GM10266 (cell line): ENCODE measurements at regions not wholly inside any gene's neighbourhood (a gene's known extent, or its start where the extent isn't known, plus 50 kb on each side); places are given as distances from the start of the nearest gene placed in this dataset.

ENCODE experiments used
- DNase-seq: peaks from one replicate; pipeline ENCODE4 v3.0.0; 2012; ENCODE audit errors: extremely low spot score
- TF ChIP-seq, protein P1 (sequence below): IDR thresholded peaks from 2 replicates; pipeline ENCODE4 v1.5.1; 2012; ENCODE audit warnings: mild to moderate bottlenecking, low read depth; ENCODE audit not compliant: control insufficient read depth, insufficient read depth; ENCODE audit errors: missing control alignments

DNA sequence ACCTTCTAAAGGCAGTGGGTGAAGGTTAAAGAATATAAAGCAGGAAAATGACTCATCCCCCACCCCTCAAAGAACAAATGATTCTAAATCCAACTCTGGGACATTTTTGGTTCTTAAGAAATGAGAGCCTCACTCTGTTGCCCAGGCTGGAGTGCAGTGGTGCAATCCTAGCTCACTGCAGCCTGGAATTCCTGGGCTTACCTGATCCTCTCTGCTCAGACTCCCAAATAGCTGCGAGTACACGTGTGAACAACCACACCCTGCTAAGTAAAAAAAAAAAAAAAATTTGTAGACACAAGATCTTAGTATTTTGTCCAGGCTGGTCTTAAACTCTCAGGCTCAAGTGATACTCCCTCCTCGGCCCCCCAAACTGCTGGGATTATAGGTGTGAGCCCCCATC, 298.8 kb upstream of the MAF start:
- TF ChIP-seq, protein P1, sequence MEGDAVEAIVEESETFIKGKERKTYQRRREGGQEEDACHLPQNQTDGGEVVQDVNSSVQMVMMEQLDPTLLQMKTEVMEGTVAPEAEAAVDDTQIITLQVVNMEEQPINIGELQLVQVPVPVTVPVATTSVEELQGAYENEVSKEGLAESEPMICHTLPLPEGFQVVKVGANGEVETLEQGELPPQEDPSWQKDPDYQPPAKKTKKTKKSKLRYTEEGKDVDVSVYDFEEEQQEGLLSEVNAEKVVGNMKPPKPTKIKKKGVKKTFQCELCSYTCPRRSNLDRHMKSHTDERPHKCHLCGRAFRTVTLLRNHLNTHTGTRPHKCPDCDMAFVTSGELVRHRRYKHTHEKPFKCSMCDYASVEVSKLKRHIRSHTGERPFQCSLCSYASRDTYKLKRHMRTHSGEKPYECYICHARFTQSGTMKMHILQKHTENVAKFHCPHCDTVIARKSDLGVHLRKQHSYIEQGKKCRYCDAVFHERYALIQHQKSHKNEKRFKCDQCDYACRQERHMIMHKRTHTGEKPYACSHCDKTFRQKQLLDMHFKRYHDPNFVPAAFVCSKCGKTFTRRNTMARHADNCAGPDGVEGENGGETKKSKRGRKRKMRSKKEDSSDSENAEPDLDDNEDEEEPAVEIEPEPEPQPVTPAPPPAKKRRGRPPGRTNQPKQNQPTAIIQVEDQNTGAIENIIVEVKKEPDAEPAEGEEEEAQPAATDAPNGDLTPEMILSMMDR: no peak
- no peak for DNase-seq

DNA sequence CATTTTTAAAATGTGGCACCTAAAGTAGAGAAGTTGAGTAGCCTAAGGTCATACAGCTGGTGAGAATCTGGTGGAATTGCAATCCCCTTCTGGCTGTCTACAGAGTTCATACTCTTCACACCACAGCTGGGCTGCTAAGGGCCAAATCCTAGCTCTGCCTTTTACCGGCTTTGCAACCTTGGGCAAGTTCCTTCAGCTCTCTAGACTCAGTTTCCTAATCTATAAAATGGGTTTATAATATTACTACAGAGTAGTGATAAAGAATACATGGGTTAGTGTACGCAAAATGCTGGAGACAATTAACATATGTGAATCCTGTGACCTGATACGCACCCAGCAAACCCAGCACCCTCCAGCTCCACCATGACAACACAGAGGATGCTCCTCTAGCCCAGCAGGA, 298.2 kb upstream of the MAF start:
- TF ChIP-seq, protein P1: no peak
- DNase-seq: no peak

DNA sequence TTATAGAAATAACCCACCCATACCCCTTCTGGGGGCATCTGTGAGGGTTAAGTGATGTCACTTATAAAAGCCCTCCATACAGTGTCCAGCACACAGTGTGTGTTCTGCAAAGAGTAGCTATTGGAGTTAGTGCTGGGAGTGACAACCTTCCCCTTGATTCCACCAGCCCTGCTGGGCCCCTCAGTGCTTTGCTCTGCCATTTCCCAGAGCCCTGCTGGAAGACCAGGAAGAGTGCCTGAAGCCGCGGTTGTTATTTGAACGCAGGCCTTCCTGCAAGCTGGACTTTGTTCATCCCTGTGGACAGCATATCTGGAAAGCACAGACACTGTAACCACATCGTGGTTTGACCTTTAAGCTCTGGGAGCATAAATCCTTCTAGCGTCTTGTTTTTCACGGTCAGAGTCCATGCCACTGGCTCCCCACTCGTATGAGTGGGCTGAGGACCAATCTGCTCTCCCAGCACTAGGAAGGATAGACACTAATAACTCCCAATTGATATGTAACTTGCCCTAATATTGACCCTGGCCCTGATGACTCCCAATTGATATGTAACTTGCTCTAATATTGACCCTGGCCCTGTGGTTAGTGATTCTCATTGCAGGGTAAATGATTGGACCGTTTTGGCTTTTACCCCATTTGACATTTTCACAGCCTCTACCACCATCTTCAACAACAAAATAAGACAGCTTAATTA, 297.1 kb upstream of the MAF start:
- TF ChIP-seq, protein P1: no peak
- no peak for DNase-seq

DNA sequence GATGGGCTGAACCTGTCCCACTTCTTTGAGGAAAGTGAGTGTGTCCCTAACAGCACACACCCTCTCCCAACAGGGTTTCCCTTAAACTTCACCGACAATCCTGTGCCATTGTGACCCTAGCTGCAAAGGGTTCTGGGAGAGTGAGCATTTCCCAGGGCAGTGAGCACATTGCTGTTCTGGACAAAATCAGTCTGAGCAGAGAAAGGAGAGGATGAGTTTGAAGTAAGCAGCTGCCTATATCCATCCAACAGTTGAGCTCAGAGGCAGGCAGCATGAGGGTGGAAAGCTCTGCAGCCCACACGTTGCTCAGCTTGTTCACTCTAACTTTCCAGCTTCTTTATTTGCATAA, 296.5 kb upstream of the MAF start:
- TF ChIP-seq, protein P1: no peak
- no peak for DNase-seq

DNA sequence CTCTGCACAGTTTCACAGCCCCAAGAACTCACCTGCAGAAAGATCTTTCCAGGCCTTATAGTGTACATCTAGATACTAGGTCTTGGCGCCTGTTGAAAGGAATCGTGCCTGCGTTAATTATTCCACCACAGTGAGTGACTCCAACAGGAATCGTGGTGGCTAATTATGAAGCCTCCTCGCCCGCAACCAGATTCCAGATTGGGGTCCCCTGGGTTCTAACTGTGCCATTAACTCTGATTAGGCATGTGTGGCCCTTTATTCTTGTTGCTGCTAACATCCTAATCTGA, 295.3 kb upstream of the MAF start:
- TF ChIP-seq, protein P1: no peak
- no peak for DNase-seq

GRCh38 chr16:79895053-79895916, 294.7 kb upstream of the MAF start:
- TF ChIP-seq, protein P1: no peak
- DNase-seq: no peak

GRCh38 chr16:79893445-79893844, 292.9 kb upstream of the MAF start:
- TF ChIP-seq, protein P1: no peak
- no peak for DNase-seq
